K562 (cell line): ENCODE measurements at regions not wholly inside any gene's neighbourhood (a gene's known extent, or its start where the extent isn't known, plus 50 kb on each side); places are given as distances from the start of the nearest gene placed in this dataset.

Experiments
- EZH2 ChIP-seq: IDR thresholded peaks from 2 replicates; pipeline ENCODE4 v1.6.1; 2012; ENCODE audit warnings: low read depth, mild to moderate bottlenecking, inconsistent platforms, low read length, borderline replicate concordance
- FOXK2 ChIP-seq, 2 experiments: fragments of 450-650 bp; IDR thresholded peaks in 1 of 2; conservative IDR thresholded peaks in 1 of 2; 2 replicates each; pipeline ENCODE4 v1.6.1; 2016; ENCODE audit warnings: low read depth in 2 of 2, mild to moderate bottlenecking in 1 of 2
- PBX2 ChIP-seq, 2 experiments: IDR thresholded peaks in 1 of 2; conservative IDR thresholded peaks in 1 of 2; 2 replicates each; pipeline ENCODE4 v1.6.1; 2016; ENCODE audit warnings: low read depth in 2 of 2, mild to moderate bottlenecking in 1 of 2, missing compliant biosample characterization in 1 of 2, missing genetic modification characterization in 1 of 2, moderate library complexity in 1 of 2
- RBM17 ChIP-seq: fragments of 200-400 bp; formaldehyde crosslinking; IDR thresholded peaks from 2 replicates; pipeline ENCODE4 v1.6.1; 2017; ENCODE audit warnings: low read depth, mild to moderate bottlenecking, low read length, borderline replicate concordance
- RERE ChIP-seq: sonication (generic); formaldehyde crosslinking; IDR thresholded peaks from 2 replicates; pipeline ENCODE4 v1.8.0; 2023; ENCODE audit warnings: missing genetic modification reagents, mild to moderate bottlenecking, borderline replicate concordance
- SIN3A ChIP-seq, 2 experiments: fragments of 150-350 bp in 1 of 2; IDR thresholded peaks; 2 replicates each; pipeline ENCODE4 v1.6.1; 2011 to 2016; ENCODE audit warnings: borderline replicate concordance in 2 of 2, low read depth in 2 of 2, low read length in 2 of 2, mild to moderate bottlenecking in 2 of 2, moderate library complexity in 2 of 2; ENCODE audit not compliant: control insufficient read depth in 1 of 2
- SNAPC5 ChIP-seq: fragments of 250-450 bp; sonication (Bioruptor Pico); IDR thresholded peaks from 2 replicates; pipeline ENCODE4 v1.8.0; 2021; ENCODE audit warnings: moderate library complexity, mild to moderate bottlenecking, inconsistent platforms
- TRIM28 ChIP-seq: fragments of 450-650 bp; IDR thresholded peaks from 2 replicates; pipeline ENCODE4 v1.6.1; 2017

- TF ChIP-seq RERE (CRISPR knock-in tag), result no peak
- TF ChIP-seq RBM17, result no peak
- TF ChIP-seq PBX2 (CRISPR knock-in tag; IDR thresholded peaks at IDR 0.05; ENCODE audit: low read depth), result no peak
- no peak for TF ChIP-seq PBX2 (tag; conservative IDR thresholded peaks at IDR 0.05; ENCODE audit: low read depth)
- no peak for TF ChIP-seq SNAPC5 (CRISPR knock-in tag)
- TF ChIP-seq TRIM28, result no peak
- no peak for TF ChIP-seq SIN3A (IDR thresholded peaks at IDR 0.05; ENCODE audit: borderline replicate concordance in 2 of 2, control insufficient read depth in 1 of 2, low read depth in 2 of 2, low read length in 2 of 2)
- no peak for TF ChIP-seq EZH2
- no peak for TF ChIP-seq FOXK2 (conservative IDR thresholded peaks at IDR 0.05 in 1 of 2, IDR thresholded peaks at IDR 0.05 in 1 of 2; ENCODE audit: low read depth in 2 of 2)
Observed at GRCh38 chr15:94547711-94548110, 316.4 kb downstream of the MCTP2 start (continued).
